ENCODE measurements at regions not wholly inside any gene's neighbourhood (a gene's known extent, or its start where the extent isn't known, plus 50 kb on each side); places are given as distances from the start of the nearest gene placed in this dataset.

DNA sequence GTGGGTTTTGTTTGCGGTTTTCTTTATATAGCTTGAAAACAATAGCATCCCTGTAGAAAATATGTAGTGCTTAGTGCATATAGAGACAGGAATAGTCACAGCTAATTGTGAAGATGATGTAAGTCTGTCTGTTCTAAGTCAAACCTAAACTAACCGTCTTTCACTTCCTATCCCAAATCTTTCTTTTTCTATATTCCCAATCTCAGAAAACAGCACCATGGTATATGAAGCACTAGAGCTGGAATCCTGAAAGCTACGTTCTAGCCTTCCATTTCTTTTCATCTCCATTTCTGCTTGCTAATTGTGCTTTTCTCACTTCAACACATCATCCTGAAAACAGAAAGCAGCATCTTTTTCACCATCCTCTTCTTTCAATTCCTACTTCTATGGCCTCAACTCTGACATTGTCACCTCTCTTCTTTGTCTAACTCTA, 1235.5 kb downstream of the ROBO2 start:
- Histone ChIP-seq H3K36me3 (ENCODE audit: low read depth) (no peaks in the 10 kb centered on the region), H3K9me2 (ENCODE audit: insufficient read depth) (no peaks in the 10 kb centered on the region), H3K4me1 (ENCODE audit: insufficient read depth) (no peaks in the 10 kb centered on the region), H3F3A (ENCODE audit: insufficient read depth) (no peaks in the 10 kb centered on the region), H4K20me1 (ENCODE audit: insufficient read depth) (no peaks in the 10 kb centered on the region), H3K9me3 (ENCODE audit: low read depth) (no peaks in the 10 kb centered on the region), H3K4me3 (no peak overlapping the region), H3K79me2 (ENCODE audit: insufficient read depth) (no peaks in the 10 kb centered on the region), H3K4me2 (ENCODE audit: unreplicated experiment) (no peak overlapping the region), H2AFZ (no peak overlapping the region), H3K27ac (no peak overlapping the region), H3K9ac (no peak overlapping the region), H3K27me3 (replicated peaks; ENCODE audit: insufficient read depth) (no peaks in the 10 kb centered on the region)
- DNase-seq = no peak
- no peak for TF ChIP-seq EZH2 (IDR thresholded peaks at IDR 0.05; ENCODE audit: insufficient read depth, poor library complexity, severe bottlenecking)
- in situ Hi-C loops (cut with MboI) = no loop called here
- WGBS, 2 experiments (ENCODE audit: low coverage in 1 of 2, low lambda C conversion rate in 2 of 2, missing lambda C conversion rate in 2 of 2) = 68 to 70% methylated on average over 3 of the region's 3 CpGs

DNA sequence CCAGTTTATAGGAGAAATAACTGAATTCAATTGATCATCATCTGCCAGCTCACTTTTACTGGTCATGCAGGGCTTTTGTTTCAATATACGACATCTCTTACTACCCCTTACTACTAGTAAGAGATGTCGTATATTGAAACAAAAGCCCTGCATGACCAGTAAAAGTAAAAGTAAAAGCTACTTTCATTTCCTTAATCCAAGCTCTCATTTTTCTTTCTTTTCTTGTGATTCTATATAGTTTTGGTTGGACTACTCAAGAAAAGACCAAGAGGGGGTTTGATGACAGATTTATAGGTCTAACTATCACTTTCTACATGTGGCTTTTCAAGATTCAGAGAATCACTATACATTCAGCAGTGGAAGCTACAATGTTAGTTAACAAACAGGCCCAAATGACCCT, 1237.3 kb downstream of the ROBO2 start:
- TF ChIP-seq EZH2phosphoT487 (IDR thresholded peaks at IDR 0.05; ENCODE audit: insufficient read depth, low read depth) = no peak
- Histone ChIP-seq H3K4me1 (ENCODE audit: insufficient read depth) (no peaks in the 10 kb centered on the region), H3K27me3 (replicated peaks; ENCODE audit: insufficient read depth) (no peaks in the 10 kb centered on the region), H3K9ac (no peak overlapping the region), H3K27ac (no peak overlapping the region), H3K9me2 (ENCODE audit: insufficient read depth) (no peaks in the 10 kb centered on the region), H3K9me3 (ENCODE audit: low read depth) (no peaks in the 10 kb centered on the region), H3K79me2 (ENCODE audit: insufficient read depth) (no peaks in the 10 kb centered on the region), H2AFZ (no peak overlapping the region), H3K4me3 (no peak overlapping the region), H3F3A (ENCODE audit: insufficient read depth) (no peaks in the 10 kb centered on the region), H4K20me1 (ENCODE audit: insufficient read depth) (no peaks in the 10 kb centered on the region), H3K36me3 (ENCODE audit: low read depth) (no peaks in the 10 kb centered on the region), H3K4me2 (ENCODE audit: unreplicated experiment) (no peak overlapping the region)
- no peak for DNase-seq
- WGBS, 2 experiments (ENCODE audit: low coverage in 1 of 2, low lambda C conversion rate in 2 of 2, missing lambda C conversion rate in 2 of 2) = 92 to 98% methylated on average over 2 of the region's 2 CpGs
- in situ Hi-C loops (cut with MboI) = no loop called here

GRCh38 chr3:78277801-78278200, 1237.9 kb downstream of the ROBO2 start:
- H3K79me2 ChIP-seq (ENCODE audit: insufficient read depth) = no peaks in the 10 kb centered on the region
- H3K27me3 ChIP-seq (replicated peaks; ENCODE audit: insufficient read depth) = no peaks in the 10 kb centered on the region
- H3K4me1 ChIP-seq (ENCODE audit: insufficient read depth) = no peaks in the 10 kb centered on the region
- no peak overlapping the region for H3K4me2 ChIP-seq (ENCODE audit: unreplicated experiment)
- H3K36me3 ChIP-seq (ENCODE audit: low read depth) = no peaks in the 10 kb centered on the region
- H3K9me2 ChIP-seq (ENCODE audit: insufficient read depth) = no peaks in the 10 kb centered on the region
- 0 out of 2 replicates have a peak overlapping the region, but pooled peaks have one; percentile 19 for H2AFZ ChIP-seq
- TF ChIP-seq EZH2 (IDR thresholded peaks at IDR 0.05; ENCODE audit: insufficient read depth, poor library complexity, severe bottlenecking) (no peak), EZH2phosphoT487 (IDR thresholded peaks at IDR 0.05; ENCODE audit: insufficient read depth, low read depth) (no peak)
- no peak overlapping the region for H3K4me3 ChIP-seq
- H3K27ac ChIP-seq = no peak overlapping the region
- no peak for DNase-seq
- no peaks in the 10 kb centered on the region for H4K20me1 ChIP-seq (ENCODE audit: insufficient read depth)
- H3F3A ChIP-seq (ENCODE audit: insufficient read depth) = no peaks in the 10 kb centered on the region
- H3K9ac ChIP-seq = no peak overlapping the region
- in situ Hi-C loops (cut with MboI) = no loop called here
- H3K9me3 ChIP-seq (ENCODE audit: low read depth) = no peaks in the 10 kb centered on the region

DNA sequence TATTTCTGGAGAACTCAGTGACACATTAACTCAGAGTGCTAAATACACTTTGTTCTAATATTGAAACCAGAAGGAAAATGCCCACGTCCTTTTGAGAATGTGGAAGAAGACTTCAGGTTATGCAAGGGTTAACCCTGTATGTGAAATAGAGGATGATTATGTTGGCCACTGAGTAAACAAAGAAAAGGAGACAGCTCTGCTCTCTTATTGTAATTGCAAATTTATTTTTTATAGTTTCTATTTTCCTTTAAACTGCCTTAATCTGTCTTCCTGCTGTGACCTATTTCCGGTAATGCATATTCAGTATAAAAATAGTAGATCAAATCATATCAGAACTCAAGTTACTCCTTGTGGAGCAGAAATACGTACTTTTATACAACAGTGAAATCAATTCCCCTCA, 1239.2 kb downstream of the ROBO2 start:
- Histone ChIP-seq H3K27me3 (replicated peaks; ENCODE audit: insufficient read depth) (no peaks in the 10 kb centered on the region), H3K9ac (no peak overlapping the region), H3K4me3 (no peak overlapping the region), H2AFZ (no peak overlapping the region), H3K36me3 (ENCODE audit: low read depth) (no peaks in the 10 kb centered on the region), H3K9me3 (ENCODE audit: low read depth) (no peaks in the 10 kb centered on the region), H3K27ac (no peak overlapping the region), H4K20me1 (ENCODE audit: insufficient read depth) (no peaks in the 10 kb centered on the region), H3K4me1 (ENCODE audit: insufficient read depth) (no peaks in the 10 kb centered on the region), H3F3A (ENCODE audit: insufficient read depth) (no peaks in the 10 kb centered on the region), H3K79me2 (ENCODE audit: insufficient read depth) (no peaks in the 10 kb centered on the region), H3K4me2 (ENCODE audit: unreplicated experiment) (no peak overlapping the region), H3K9me2 (ENCODE audit: insufficient read depth) (no peaks in the 10 kb centered on the region)
- in situ Hi-C loops (cut with MboI) = no loop called here
- 73% methylated on average over 3 of the region's 3 CpGs for WGBS, 2 experiments (ENCODE audit: low coverage in 1 of 2, low lambda C conversion rate in 2 of 2, missing lambda C conversion rate in 2 of 2)
- TF ChIP-seq EZH2 (IDR thresholded peaks at IDR 0.05; ENCODE audit: insufficient read depth, poor library complexity, severe bottlenecking) = no peak
- TF ChIP-seq EZH2phosphoT487 (IDR thresholded peaks at IDR 0.05; ENCODE audit: insufficient read depth, low read depth) = no peak
- DNase-seq = no peak

- in situ Hi-C loops (cut with MboI) = no loop called here
- H3K27me3 ChIP-seq (replicated peaks; ENCODE audit: insufficient read depth) = no peaks in the 10 kb centered on the region
- WGBS, 2 experiments (ENCODE audit: low coverage in 1 of 2, low lambda C conversion rate in 2 of 2, missing lambda C conversion rate in 2 of 2) = 46 to 58% methylated on average over 6 of the region's 6 CpGs
Measured at GRCh38 chr3:78281381-78281780, 1241.5 kb downstream of the ROBO2 start.

More at GRCh38 chr3:78281381-78281780, 1241.5 kb downstream of the ROBO2 start:
- Histone ChIP-seq H3K9ac (no peak overlapping the region), H3F3A (ENCODE audit: insufficient read depth) (no peaks in the 10 kb centered on the region), H3K79me2 (ENCODE audit: insufficient read depth) (no peaks in the 10 kb centered on the region), H3K27ac (no peak overlapping the region), H2AFZ (no peak overlapping the region), H3K4me1 (ENCODE audit: insufficient read depth) (0 out of 2 replicates have a peak, but pooled peaks cover 6% of the 10 kb centered on the region), H3K4me3 (no peak overlapping the region), H4K20me1 (ENCODE audit: insufficient read depth) (no peaks in the 10 kb centered on the region), H3K9me3 (ENCODE audit: low read depth) (no peaks in the 10 kb centered on the region), H3K36me3 (ENCODE audit: low read depth) (no peaks in the 10 kb centered on the region), H3K9me2 (ENCODE audit: insufficient read depth) (no peaks in the 10 kb centered on the region), H3K4me2 (ENCODE audit: unreplicated experiment) (no peak overlapping the region)
- TF ChIP-seq EZH2 (IDR thresholded peaks at IDR 0.05; ENCODE audit: insufficient read depth, poor library complexity, severe bottlenecking) (no peak), EZH2phosphoT487 (IDR thresholded peaks at IDR 0.05; ENCODE audit: insufficient read depth, low read depth) (no peak)
- DNase-seq = no peak

Data from GM23248 (cell line).